ENCODE measurements at regions not wholly inside any gene's neighbourhood (a gene's known extent, or its start where the extent isn't known, plus 50 kb on each side); places are given as distances from the start of the nearest gene placed in this dataset.

- in situ Hi-C loops (cut with MboI; ENCODE audit: low sequenced_read_pairs) (no loop called here), dilution Hi-C loops (cut with HindIII; ENCODE audit: low sequenced_read_pairs, unreplicated experiment) (no loop called here), intact Hi-C loops (cut with micrococcal nuclease) (no loop called here)
- Histone ChIP-seq H2BK20ac (ENCODE audit: low read depth, low read length) (no peak overlapping the region), H3K4me1 (ENCODE audit: control insufficient read depth, insufficient read depth, low read length) (no peaks in the 10 kb centered on the region), H3K4me2 (ENCODE audit: low read depth, low read length) (no peak overlapping the region), H2AFZ (replicated peaks; ENCODE audit: low read length, poor library complexity) (no peak overlapping the region), H2AK5ac (ENCODE audit: low read depth, low read length) (no peak overlapping the region), H3K36me3 (ENCODE audit: control insufficient read depth, insufficient read depth, low read length) (no peaks in the 10 kb centered on the region), H4K20me1 (ENCODE audit: insufficient read depth, low read length) (no peaks in the 10 kb centered on the region), H2AK9ac (replicated peaks; ENCODE audit: low read depth, low read length, poor library complexity) (no peak overlapping the region), H3K56ac (ENCODE audit: extremely low read depth, insufficient read depth, low read length) (no peak overlapping the region), H3K4ac (ENCODE audit: low read depth, low read length) (no peak overlapping the region), H3K23ac (ENCODE audit: low read depth, low read length) (no peak overlapping the region), H3K14ac (replicated peaks; ENCODE audit: low read depth, low read length) (no peak overlapping the region), H3K4me3 (ENCODE audit: insufficient read depth, low read depth, low read length) (no peak overlapping the region), H4K8ac (ENCODE audit: low read depth in 2 of 2, low read length in 2 of 2) (no peak overlapping the region), H3K9me3 (ENCODE audit: control insufficient read depth, insufficient read depth, low read length) (no peaks in the 10 kb centered on the region; the same call in none of the 2 replicates), H3K18ac (ENCODE audit: low read depth, low read length) (no peak overlapping the region), H2BK120ac (ENCODE audit: low read depth, low read length) (no peak overlapping the region), H3K79me1 (ENCODE audit: low read depth in 1 of 2, low read length in 2 of 2) (no peaks in the 10 kb centered on the region), H2BK5ac (ENCODE audit: low read depth, low read length, poor library complexity, severe bottlenecking) (no peak overlapping the region), H3K9ac (ENCODE audit: low read depth, low read length) (no peak overlapping the region), H2BK15ac (ENCODE audit: low read depth, low read length) (no peak overlapping the region), H3K27me3 (ENCODE audit: control insufficient read depth, insufficient read depth, low read length) (no peaks in the 10 kb centered on the region), H3K27ac (ENCODE audit: insufficient read depth, low read length) (no peak overlapping the region), H4K91ac (ENCODE audit: insufficient read depth, low read depth, low read length) (no peak overlapping the region), H3K9me1 (ENCODE audit: insufficient read depth, low read length) (no peaks in the 10 kb centered on the region), H4K5ac (ENCODE audit: low read depth, low read length) (no peak overlapping the region)
- BruUV-seq (replicated peaks): no TSS peak
- CTCF ChIA-PET: no interaction called here
- POLR2A ChIA-PET (ENCODE audit: unreplicated experiment): no interaction called here
- WGBS, 2 experiments (ENCODE audit: extremely low coverage in 2 of 2, insufficient read length in 1 of 2): no CpG with 5 or more reads among the region's 1 CpG
- no peak for DNase-seq
- TF ChIP-seq MAZ (IDR thresholded peaks at IDR 0.05; ENCODE audit: borderline replicate concordance, low read depth, low read length): no peak
- TF ChIP-seq SMC3 (IDR thresholded peaks at IDR 0.05; ENCODE audit: low read depth, low read length): no peak
- no peak for ATAC-seq (ENCODE audit: low read depth)
Measured at GRCh38 chr7:89813081-89813480, 341.2 kb upstream of the STEAP1 start.

Measured in IMR-90 (cell line).